HCT116 (cell line): ENCODE measurements at regions not wholly inside any gene's neighbourhood (a gene's known extent, or its start where the extent isn't known, plus 50 kb on each side); places are given as distances from the start of the nearest gene placed in this dataset.

Experiments used
- ATAC-seq: fragments of 200-7000 bp; cut with Tn5 transposase; 2 replicates; pipeline ENCODE4 v1.9.1; 2020; ENCODE audit warnings: mild to moderate bottlenecking, moderate library complexity
- BruUV-seq: library from RNA; stranded (reverse); fragments of 400-500 nt; replicated peaks from 2 replicates; lab custom pipeline; 2021; lab: Mats Ljungman, UMichigan
- CTCF ChIA-PET: fragments of 300-600 bp; sonication (Branson Sonifier 250); formaldehyde crosslinking; loops from one replicate; lab custom pipeline; 2021; ENCODE audit warnings: antibody characterized with exemption; lab: Charles Lee
- POLR2A ChIA-PET: fragments of 300-600, 350-600 bp; sonication (Branson Sonifier 250); formaldehyde crosslinking; loops from one replicate; lab custom pipeline; 2021; ENCODE audit warnings: antibody characterized with exemption; lab: Charles Lee
- RAD21 ChIA-PET, 2 experiments: fragments of 300-600 bp; sonication (Branson Sonifier 250); formaldehyde crosslinking; loops; one replicate each; lab custom pipeline; 2023; ENCODE audit warnings: low total read pairs in 2 of 2; ENCODE audit not compliant: uncharacterized antibody in 2 of 2, unreplicated experiment in 2 of 2, low non-redundant PET in 1 of 2; lab: Charles Lee
- DNase-seq: peaks from one replicate; pipeline ENCODE4 v3.0.0-alpha.2; 2010; ENCODE audit warnings: low read depth, low spot score
- H2AFZ ChIP-seq: fragments of 200-600 bp; shearing (Covaris generic), sonication (generic); 2 replicates; pipeline ENCODE4 v1.6.1; 2017; ENCODE audit warnings: low read depth, mixed run types, mixed read lengths, antibody characterized with exemption, low read length; ENCODE audit not compliant: poor library complexity, severe bottlenecking
- H3K27ac ChIP-seq: 2 replicates; pipeline ENCODE4 v1.5.1; 2012; ENCODE audit warnings: low read depth, low read length
- H3K27me3 ChIP-seq: fragments of 200-600 bp; sonication (generic); 2 replicates; pipeline ENCODE4 v1.6.1; 2016; ENCODE audit warnings: mixed run types, low read length, mixed read lengths; ENCODE audit not compliant: insufficient read depth
- H3K36me3 ChIP-seq, 2 experiments: fragments of 200-500 bp in 1 of 2; fragments of 200-600 bp in 1 of 2; sonication (Bioruptor generic) in 1 of 2; sonication (generic) in 1 of 2; 2 replicates each; pipeline versions ENCODE4 v1.5.1 to v1.6.1; 2014 to 2016; ENCODE audit warnings: low read length in 2 of 2, inconsistent platforms in 1 of 2, mixed read lengths in 1 of 2, mixed run types in 1 of 2; ENCODE audit not compliant: insufficient read depth in 2 of 2, control insufficient read depth in 1 of 2
- H3K4me1 ChIP-seq, 2 experiments: fragments of 200-600 bp in 1 of 2; sonication (generic) in 1 of 2; 2 replicates each; pipeline versions ENCODE4 v1.5.1 to v1.6.1; 2012 to 2017; ENCODE audit warnings: low read length in 2 of 2, inconsistent platforms in 1 of 2, mild to moderate bottlenecking in 1 of 2, mixed read lengths in 1 of 2, mixed run types in 1 of 2, moderate library complexity in 1 of 2; ENCODE audit not compliant: insufficient read depth in 2 of 2, control insufficient read depth in 1 of 2
- H3K4me2 ChIP-seq: fragments of 200-600 bp; sonication (generic); 2 replicates; pipeline ENCODE4 v1.6.1; 2017; ENCODE audit warnings: mixed run types, low read length, mixed read lengths
- H3K4me3 ChIP-seq, 2 experiments: fragments of 200-600 bp in 1 of 2; sonication (generic) in 1 of 2; replicated peaks in 1 of 2; 2 replicates each; pipeline ENCODE4 v1.5.1; 2011 to 2016; ENCODE audit warnings: low read length in 2 of 2, control low read depth in 1 of 2, low read depth in 1 of 2, mild to moderate bottlenecking in 1 of 2, mixed read lengths in 1 of 2, mixed run types in 1 of 2
- H3K79me2 ChIP-seq: fragments of 200-600 bp; sonication (generic); 2 replicates; pipeline ENCODE4 v1.6.1; 2017; ENCODE audit warnings: mild to moderate bottlenecking, mixed run types, low read length, moderate library complexity, mixed read lengths; ENCODE audit not compliant: insufficient read depth
- H3K9ac ChIP-seq: fragments of 200-600 bp; sonication (generic); 2 replicates; pipeline ENCODE4 v1.6.1; 2016; ENCODE audit warnings: low read length, mixed read lengths
- H3K9me2 ChIP-seq: fragments of 200-600 bp; sonication (generic), shearing (Covaris generic); 2 replicates; pipeline ENCODE4 v1.6.1; 2017; ENCODE audit warnings: mixed run types, mild to moderate bottlenecking, moderate library complexity; ENCODE audit not compliant: insufficient read depth
- H3K9me3 ChIP-seq, 2 experiments: fragments of 200-500 bp in 1 of 2; fragments of 200-600 bp in 1 of 2; sonication (Bioruptor generic) in 1 of 2; sonication (generic) in 1 of 2; 2 replicates each; pipeline ENCODE4 v1.6.1; 2014 to 2017; ENCODE audit warnings: low read length in 2 of 2, mixed read lengths in 2 of 2, inconsistent platforms in 1 of 2, low read depth in 1 of 2, mild to moderate bottlenecking in 1 of 2, mixed run types in 1 of 2, moderate library complexity in 1 of 2; ENCODE audit not compliant: control insufficient read depth in 1 of 2, insufficient read depth in 1 of 2
- H4K20me1 ChIP-seq: fragments of 200-600 bp; sonication (generic), shearing (Covaris generic); 2 replicates; pipeline ENCODE4 v1.6.1; 2017; ENCODE audit warnings: mixed run types, mild to moderate bottlenecking, moderate library complexity; ENCODE audit not compliant: insufficient read depth
- ATF3 ChIP-seq: IDR thresholded peaks from 2 replicates; pipeline ENCODE4 v1.6.1; 2012
- CTCF ChIP-seq, 3 experiments: fragments of 200-600 bp in 1 of 3; sonication (generic) in 1 of 3; IDR thresholded peaks in 2 of 3; conservative IDR thresholded peaks in 1 of 3; 2 replicates each; pipeline ENCODE4 v1.5.1; 2012 to 2017; ENCODE audit warnings: low read depth in 2 of 3, low read length in 2 of 3, antibody characterized with exemption in 1 of 3, borderline replicate concordance in 1 of 3, control low read depth in 1 of 3, mild to moderate bottlenecking in 1 of 3, mixed read lengths in 1 of 3, mixed run types in 1 of 3, moderate library complexity in 1 of 3; ENCODE audit not compliant: insufficient read depth in 1 of 3
- ELF1 ChIP-seq: IDR thresholded peaks from 2 replicates; pipeline ENCODE4 v1.6.1; 2012; ENCODE audit warnings: low read depth, borderline replicate concordance
- POLR2A ChIP-seq: IDR thresholded peaks from 2 replicates; pipeline ENCODE4 v1.7.0; 2011; ENCODE audit warnings: borderline replicate concordance; ENCODE audit not compliant: insufficient read depth, insufficient read length; ENCODE audit errors: extremely low read depth
- POLR2AphosphoS5 ChIP-seq: IDR thresholded peaks from 2 replicates; pipeline ENCODE4 v1.6.1; 2011; ENCODE audit warnings: mild to moderate bottlenecking, low read depth, low read length, moderate library complexity
- SIN3A ChIP-seq: IDR thresholded peaks from 2 replicates; pipeline ENCODE4 v1.6.1; 2012; ENCODE audit warnings: low read depth
- intact Hi-C: fragments of 100-400 bp; cut with micrococcal nuclease; formaldehyde crosslinking; loops from 2 replicates; pipeline ENCODE4 v1.10.0; 2022
- TF ChIP-seq, protein P1 (sequence below): IDR thresholded peaks from 2 replicates; pipeline ENCODE4 v1.6.1; 2011; ENCODE audit warnings: mild to moderate bottlenecking, low read length, moderate library complexity; ENCODE audit not compliant: insufficient replicate concordance; ENCODE audit errors: extremely low read depth
- TF ChIP-seq, protein P2 (sequence below): IDR thresholded peaks from 2 replicates; pipeline ENCODE4 v1.6.1; 2012; ENCODE audit warnings: low read depth

DNA sequence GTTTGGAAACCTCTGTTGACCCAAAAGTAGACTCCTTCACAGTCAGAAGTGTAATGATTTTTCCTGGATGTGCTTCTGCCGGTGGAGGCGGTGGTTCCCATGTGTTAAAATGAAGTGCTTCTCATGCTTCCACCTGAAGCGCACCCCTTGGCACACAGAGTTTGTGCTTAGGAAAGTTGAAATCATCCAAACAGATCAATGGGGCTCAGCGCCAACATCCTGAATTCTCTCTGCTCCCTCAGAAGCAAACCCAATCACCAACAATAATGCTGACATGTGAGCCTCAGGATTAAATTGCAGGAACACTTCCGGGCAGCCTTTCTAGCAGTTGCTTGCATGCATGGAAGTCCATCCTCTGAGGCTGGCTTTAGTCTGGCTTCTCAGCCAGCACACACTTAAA, 71.0 kb downstream of the MED10 start:
- ChIA-PET POLR2A (no interaction called here), CTCF (no interaction called here), RAD21 (no interaction called here)
- intact Hi-C loops, result no loop called here
- no peaks in the 10 kb centered on the region for H3K9me3 ChIP-seq
- no peak overlapping the region for H3K4me2 ChIP-seq
- H4K20me1 ChIP-seq, result no peaks in the 10 kb centered on the region
- H3K9ac ChIP-seq, result no peak overlapping the region
- no peak overlapping the region for H2AFZ ChIP-seq
- ATAC-seq (no peak), DNase-seq (no peak)
- peaks cover 4% of the 10 kb centered on the region; the same call in 1 of the 2 replicates for H3K27me3 ChIP-seq
- no peaks in the 10 kb centered on the region for H3K79me2 ChIP-seq
- no peak overlapping the region for H3K4me3 ChIP-seq
- no peak overlapping the region for H3K27ac ChIP-seq
- TF ChIP-seq CTCF (IDR thresholded peaks at IDR 0.05 in 2 of 3, conservative IDR thresholded peaks at IDR 0.05 in 1 of 3; ENCODE audit: borderline replicate concordance in 1 of 3, insufficient read depth in 1 of 3, low read depth in 2 of 3, low read length in 2 of 3) (no peak), ELF1 (no peak)
- TF ChIP-seq, protein P1, sequence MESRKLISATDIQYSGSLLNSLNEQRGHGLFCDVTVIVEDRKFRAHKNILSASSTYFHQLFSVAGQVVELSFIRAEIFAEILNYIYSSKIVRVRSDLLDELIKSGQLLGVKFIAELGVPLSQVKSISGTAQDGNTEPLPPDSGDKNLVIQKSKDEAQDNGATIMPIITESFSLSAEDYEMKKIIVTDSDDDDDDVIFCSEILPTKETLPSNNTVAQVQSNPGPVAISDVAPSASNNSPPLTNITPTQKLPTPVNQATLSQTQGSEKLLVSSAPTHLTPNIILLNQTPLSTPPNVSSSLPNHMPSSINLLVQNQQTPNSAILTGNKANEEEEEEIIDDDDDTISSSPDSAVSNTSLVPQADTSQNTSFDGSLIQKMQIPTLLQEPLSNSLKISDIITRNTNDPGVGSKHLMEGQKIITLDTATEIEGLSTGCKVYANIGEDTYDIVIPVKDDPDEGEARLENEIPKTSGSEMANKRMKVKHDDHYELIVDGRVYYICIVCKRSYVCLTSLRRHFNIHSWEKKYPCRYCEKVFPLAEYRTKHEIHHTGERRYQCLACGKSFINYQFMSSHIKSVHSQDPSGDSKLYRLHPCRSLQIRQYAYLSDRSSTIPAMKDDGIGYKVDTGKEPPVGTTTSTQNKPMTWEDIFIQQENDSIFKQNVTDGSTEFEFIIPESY, result no peak
- no TSS peak for BruUV-seq
- no peaks in the 10 kb centered on the region for H3K9me2 ChIP-seq
- H3K36me3 ChIP-seq, result no peaks in the 10 kb centered on the region
- no peaks in the 10 kb centered on the region for H3K4me1 ChIP-seq

DNA sequence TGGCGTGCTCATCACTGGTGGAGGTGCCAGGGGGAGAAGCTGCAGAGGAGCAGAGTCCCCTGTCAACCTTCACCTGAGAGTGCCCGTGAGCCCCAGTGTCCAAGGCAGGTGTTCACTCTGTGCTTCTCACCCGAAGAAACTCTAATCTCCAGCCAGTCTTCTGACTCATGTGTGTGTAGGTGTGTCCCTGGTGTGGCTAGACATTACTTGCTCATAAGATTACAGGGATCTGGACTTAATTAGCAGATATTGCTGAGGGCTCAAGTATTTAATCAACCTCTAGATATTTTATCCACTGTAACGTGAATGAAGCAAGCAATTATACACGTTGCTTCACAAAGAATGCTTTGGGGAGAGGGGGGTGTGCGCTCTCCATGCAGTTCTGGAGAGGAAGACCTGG, 72.5 kb downstream of the MED10 start:
- H3K27ac ChIP-seq, result no peak overlapping the region
- H3K4me1 ChIP-seq, result no peaks in the 10 kb centered on the region
- no peaks in the 10 kb centered on the region for H3K79me2 ChIP-seq
- no peaks in the 10 kb centered on the region for H3K9me3 ChIP-seq
- ChIA-PET RAD21 (no interaction called here), POLR2A (no interaction called here), CTCF (no interaction called here)
- H4K20me1 ChIP-seq, result no peaks in the 10 kb centered on the region
- H2AFZ ChIP-seq, result no peak overlapping the region
- no peak overlapping the region for H3K4me2 ChIP-seq
- H3K9me2 ChIP-seq, result no peaks in the 10 kb centered on the region
- no peak overlapping the region for H3K4me3 ChIP-seq
- BruUV-seq, result no TSS peak
- no peaks in the 10 kb centered on the region for H3K36me3 ChIP-seq
- H3K27me3 ChIP-seq, result peaks cover 4% of the 10 kb centered on the region; the same call in 1 of the 2 replicates
- H3K9ac ChIP-seq, result no peak overlapping the region
- intact Hi-C loops, result no loop called here
- DNase-seq (no peak), ATAC-seq (no peak)
- TF ChIP-seq SIN3A (no peak), POLR2A (no peak), ATF3 (no peak), POLR2AphosphoS5 (no peak), CTCF (IDR thresholded peaks at IDR 0.05 in 2 of 3, conservative IDR thresholded peaks at IDR 0.05 in 1 of 3; ENCODE audit: borderline replicate concordance in 1 of 3, insufficient read depth in 1 of 3, low read depth in 2 of 3, low read length in 2 of 3) (no peak), ELF1 (no peak)
- TF ChIP-seq, protein P2, sequence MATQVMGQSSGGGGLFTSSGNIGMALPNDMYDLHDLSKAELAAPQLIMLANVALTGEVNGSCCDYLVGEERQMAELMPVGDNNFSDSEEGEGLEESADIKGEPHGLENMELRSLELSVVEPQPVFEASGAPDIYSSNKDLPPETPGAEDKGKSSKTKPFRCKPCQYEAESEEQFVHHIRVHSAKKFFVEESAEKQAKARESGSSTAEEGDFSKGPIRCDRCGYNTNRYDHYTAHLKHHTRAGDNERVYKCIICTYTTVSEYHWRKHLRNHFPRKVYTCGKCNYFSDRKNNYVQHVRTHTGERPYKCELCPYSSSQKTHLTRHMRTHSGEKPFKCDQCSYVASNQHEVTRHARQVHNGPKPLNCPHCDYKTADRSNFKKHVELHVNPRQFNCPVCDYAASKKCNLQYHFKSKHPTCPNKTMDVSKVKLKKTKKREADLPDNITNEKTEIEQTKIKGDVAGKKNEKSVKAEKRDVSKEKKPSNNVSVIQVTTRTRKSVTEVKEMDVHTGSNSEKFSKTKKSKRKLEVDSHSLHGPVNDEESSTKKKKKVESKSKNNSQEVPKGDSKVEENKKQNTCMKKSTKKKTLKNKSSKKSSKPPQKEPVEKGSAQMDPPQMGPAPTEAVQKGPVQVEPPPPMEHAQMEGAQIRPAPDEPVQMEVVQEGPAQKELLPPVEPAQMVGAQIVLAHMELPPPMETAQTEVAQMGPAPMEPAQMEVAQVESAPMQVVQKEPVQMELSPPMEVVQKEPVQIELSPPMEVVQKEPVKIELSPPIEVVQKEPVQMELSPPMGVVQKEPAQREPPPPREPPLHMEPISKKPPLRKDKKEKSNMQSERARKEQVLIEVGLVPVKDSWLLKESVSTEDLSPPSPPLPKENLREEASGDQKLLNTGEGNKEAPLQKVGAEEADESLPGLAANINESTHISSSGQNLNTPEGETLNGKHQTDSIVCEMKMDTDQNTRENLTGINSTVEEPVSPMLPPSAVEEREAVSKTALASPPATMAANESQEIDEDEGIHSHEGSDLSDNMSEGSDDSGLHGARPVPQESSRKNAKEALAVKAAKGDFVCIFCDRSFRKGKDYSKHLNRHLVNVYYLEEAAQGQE, result no peak
